IPS-NIHi7 (cell line): ENCODE measurements at regions not wholly inside any gene's neighbourhood (a gene's known extent, or its start where the extent isn't known, plus 50 kb on each side); places are given as distances from the start of the nearest gene placed in this dataset.
"Not testable (repeated sequence)": the region's sequence is repeated elsewhere in the genome, so short reads cannot be mapped to it uniquely, and the experiment has no call there.

ENCODE experiments used
- DNase-seq: peaks from one replicate; pipeline ENCODE4 v3.0.0; 2012; ENCODE audit warnings: mixed read lengths; ENCODE audit errors: extremely low spot score

DNA sequence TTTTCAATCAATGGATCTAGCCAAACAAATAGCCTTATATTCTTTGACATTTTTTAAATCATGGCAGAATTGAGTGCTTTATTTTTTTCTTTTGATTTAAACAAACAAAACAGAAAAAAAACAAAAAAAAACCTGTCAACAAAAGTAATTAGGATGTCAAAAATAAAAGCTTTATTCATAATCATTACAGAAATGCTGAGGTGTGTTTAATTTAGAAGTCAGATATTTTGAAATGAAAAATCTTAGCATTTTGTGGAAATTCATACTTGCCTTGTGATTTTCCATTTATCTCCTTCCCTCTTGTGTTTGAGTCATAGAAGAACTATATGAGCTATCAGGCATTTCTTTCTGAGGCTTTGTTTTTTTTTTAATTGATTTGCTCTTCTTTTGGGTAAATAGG lies 387.0 kb upstream of the STXBP6 start:
- DNase-seq, result no peak

DNA sequence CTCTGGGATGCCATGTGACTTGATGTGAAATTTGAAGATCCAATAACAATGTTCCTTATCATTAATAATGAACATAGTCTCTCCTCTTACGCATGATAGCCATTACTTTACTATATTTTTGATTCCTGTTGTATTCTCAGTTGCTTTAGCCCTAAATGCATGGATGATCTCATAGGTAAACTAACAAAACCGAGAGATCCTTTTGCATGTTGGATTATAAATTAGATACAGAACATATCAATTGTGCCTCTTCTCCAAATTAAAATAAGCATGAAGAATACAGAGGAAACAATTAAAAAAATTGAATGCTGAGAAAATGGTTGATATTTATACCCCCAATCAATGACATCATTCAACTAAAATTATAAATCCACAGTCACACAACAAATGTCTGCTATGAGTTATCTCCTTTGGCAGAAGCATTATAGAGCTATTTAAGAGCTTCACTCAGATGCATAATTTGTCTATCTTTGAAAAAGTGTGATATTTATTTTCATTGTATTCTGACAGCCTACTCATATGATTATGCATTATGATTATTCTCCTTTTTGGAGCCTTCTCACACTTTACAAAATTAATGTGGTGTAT lies 386.4 kb upstream of the STXBP6 start:
- DNase-seq, result no peak

DNA sequence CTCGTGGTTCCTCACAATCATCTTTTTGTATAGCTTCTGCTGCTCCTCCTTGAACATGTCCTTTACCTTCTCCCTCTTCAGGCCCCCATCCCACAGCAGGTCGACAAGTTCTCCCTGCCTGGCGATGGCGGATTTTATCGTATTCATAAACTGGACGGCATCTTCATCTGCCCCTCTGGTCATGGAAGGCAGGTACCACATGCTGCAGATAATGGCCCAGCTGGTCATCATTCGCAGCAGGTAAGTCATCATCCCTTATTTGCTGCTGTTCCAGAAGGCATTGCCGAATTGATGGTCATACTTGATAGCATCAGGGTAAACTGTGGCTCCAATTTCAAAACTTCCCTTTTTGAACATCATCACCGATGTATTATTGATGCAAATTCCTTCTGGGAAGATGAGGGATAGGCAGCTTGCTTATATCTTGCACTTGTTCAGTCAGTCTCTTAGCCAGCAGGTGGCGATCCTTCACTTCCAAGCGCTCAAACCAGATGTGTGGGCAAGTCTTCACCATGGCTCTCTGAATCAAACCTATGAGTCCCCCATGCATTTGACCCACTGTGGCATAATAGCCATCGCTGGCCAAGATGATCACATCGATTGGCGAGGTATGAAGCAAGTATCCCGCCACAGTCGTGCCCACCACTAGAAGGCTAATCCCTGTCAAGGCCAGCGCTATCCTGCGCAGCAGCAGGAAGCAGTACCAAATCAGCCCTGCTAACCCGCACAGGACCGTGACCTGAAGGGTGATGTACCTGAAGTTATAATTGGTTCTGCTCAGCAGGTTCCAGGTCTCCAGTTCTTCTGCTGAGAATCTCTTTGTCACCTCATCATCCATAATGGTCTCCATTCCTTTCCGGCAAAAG lies 381.5 kb upstream of the STXBP6 start:
- DNase-seq, result peak; percentile 70

DNA sequence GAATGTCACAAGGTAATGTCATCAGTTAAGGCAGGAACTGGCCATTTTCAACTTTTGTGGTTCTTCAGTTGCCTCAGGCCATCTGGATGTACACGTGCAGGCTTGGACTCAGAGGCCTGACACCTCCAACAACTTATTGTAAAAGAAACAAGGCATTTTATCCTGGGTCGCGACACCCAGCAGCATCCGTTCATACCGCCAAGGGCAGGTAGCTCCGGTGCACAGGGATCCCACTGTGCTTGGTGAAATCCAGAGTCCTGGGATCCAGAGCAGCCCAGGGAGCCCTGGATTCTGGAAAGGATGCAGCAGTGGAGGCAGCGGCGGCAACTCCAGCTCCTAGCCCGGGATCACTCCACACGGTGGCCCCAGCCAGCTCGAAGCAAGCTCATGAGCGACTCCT lies 380.9 kb upstream of the STXBP6 start:
- no peak for DNase-seq

DNA sequence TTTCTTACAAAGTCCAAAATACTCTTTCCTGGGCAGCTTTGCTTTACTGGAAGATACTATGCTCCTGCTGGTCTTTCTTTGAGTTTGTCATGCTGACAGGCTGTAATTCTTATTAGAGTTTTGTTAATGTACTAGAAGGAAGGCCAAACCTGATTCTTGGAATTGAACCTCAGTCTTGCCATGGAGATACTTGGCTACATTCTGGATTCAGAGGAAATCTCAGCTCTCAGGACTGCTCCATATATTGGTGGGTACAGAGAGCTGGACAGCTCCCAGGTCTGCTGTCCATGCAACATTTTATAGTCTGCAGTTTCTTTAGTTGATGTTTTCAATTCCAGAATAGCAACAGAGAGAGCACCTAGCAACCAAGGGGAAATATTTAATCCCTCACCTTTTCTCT lies 363.1 kb upstream of the STXBP6 start:
- DNase-seq, result no peak

DNA sequence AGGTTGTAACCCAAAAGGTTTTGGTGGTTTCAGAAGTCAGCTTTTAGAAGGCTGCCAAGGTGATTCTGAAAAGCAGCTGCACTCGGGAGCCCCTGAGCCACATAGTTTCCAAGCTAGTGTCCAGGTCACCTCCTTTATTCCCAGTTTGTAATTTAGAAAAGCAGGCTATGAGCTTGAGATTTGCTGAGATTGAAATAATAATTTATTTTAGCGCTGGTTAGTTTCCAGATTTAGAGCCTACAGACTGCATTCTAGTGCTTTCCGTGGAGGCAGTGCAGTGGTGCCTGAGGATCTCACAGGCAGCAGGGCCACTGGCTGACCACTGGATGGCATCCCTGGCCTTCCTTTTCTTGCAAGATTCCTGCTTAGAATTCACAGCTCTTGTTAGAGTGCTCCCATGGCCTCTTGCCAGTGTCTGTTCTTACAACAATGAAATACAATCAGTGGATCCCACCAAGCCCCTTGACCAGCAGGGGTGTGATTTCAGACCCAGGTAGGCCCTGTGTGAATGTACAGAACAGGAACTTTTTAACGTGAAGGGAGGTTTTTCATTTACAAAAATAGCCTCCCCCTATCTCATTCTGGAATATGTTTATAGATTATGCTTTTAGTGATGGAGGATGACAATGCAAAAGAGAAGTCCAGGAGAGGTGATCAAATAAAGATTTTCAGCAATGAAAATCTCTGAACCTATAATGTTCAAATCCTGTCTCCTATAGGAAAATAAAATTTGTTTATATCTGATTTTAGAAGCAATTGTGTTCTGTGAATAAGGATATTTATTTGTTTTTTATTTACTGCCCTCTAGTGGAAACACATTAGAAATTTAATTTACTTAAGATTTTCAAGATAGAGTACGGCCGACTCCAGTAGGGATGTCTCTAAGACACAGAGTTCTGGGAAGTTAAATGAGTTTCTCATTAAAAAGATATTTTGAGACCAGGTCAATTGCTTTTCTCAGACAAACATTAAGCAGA lies 362.1 kb upstream of the STXBP6 start:
- DNase-seq, result peak; percentile 59

DNA sequence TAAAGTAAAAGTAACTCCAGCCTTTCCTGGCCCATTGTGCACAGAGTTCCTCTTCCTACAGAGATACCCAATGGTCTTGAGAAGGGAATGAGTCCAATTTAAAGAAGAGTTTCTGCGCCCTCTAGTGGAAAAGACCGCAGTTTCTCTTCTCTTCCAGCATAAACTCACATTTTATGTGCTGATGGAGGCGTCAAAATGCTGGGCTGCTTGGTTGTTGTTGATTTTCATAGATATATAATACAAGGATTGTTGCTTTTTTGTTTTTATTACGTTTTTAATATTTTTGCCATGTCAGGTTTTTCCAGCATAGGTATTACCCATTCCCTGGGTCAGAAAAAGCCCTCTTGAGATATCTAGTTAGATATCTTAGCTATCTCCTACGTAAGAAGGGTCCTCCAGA lies 356.9 kb upstream of the STXBP6 start:
- DNase-seq, result peak; percentile 60

DNA sequence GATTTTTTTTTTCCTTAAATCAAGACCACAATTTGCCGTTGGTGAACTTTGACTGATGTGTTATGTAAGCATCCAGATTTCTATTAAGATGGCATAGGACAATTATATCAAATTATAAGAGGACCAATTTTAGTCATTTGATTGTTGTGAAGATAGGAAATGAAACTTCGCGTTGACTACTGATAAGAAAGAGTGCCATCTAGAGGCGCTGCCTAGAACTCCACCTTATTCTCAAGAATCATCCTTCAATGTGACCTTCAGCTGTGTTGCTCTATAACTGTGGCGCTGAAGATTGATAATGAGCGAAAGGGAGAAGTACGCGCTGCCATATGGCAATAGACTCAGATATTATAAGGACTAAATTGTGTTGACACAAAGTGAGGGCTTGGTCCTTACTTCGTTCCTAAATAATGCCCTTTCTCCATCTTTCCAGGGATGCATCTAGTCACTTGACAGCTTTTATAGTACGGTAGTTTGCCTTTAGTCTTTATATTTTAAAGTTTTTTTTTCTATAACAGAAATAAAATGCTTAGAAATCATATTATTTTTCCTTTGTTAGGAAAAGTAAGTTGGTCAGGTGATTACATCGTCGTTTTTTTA lies 350.8 kb upstream of the STXBP6 start:
- DNase-seq, result peak; percentile 38

DNA sequence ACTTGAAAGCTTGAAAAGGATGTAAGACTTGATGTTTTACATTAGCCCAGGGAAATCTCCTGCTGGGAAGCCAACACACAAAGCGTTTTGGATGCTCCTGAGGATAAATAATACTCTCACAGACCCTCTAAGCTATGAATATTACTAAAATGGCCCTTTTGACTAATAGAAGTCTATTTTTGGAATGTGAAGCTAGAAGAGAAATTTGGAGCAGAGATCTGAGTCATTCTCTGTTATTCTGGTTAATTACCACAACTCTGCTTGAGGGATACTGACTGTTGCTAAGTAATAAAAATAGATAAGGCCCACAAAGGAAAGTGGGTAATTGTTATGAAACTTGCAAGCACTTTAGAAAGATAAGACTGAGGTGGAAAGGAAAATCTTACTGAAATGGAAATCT lies 346.2 kb upstream of the STXBP6 start:
- DNase-seq, result no peak

DNA sequence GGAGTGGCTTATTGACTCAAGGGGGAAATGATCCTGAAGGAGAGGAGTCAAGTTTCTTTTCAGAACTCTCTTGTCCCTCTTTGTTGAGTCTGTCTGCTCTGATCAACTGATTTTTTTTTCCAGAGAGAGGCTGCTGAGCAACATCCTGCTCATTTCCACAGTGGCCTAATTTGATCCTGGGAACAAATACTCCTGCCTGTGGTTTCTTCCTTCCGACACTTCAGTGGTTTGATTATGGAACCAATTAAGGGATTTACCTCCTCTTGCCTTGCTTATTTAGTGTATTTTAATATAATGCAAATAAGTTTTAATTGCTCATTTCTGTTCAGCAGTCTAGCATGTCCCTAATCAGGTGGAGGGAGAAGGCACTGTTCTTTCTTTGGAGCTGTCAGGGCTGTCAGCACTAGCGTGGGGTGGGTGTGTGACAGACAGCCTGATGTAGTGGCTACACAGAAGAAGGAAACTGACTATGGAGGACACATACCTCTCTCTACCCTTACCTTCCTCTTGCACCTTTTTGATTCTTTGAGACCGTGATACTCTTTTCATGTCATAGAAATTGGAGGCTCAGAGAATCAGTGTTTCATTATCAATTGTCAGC lies 344.9 kb upstream of the STXBP6 start:
- DNase-seq, result no peak

DNA sequence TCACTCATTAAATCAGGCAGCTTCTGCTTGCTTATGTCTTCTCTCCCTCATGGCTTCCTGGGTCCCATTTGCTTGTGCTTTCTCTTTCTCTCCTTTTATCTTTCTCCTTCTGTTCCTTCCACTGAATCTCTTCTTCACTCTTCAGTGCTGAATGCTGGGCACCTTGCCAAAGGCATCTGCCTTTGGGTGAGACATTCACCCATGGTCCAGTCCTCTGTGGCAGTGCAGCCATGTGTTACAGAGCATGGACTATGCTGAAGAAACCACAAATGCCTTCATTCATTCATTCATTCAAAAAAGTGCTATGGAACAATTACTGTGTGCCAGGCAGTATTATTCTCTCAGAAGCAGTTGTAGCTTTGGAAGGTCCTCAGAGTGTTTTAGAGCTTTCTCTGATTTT lies 344.4 kb upstream of the STXBP6 start:
- DNase-seq, result no peak

DNA sequence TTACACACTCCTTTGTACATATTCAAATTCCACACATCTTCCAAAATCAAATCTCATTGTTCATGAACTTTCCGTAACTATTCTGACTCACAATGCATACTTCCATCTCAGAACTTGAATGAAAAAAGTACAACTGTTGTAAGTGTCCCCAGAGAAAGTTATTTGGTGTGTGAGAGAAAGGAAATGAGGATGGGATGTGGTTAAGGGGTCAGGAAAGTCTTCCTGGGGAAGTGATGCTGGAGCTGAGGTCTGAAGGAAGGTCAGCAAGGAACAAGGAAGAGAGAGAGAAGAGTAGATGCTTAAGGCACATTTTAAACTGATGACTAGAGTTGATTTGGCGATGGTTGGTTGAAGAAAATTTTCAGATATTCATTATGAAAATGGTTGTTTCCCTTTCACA lies 340.0 kb upstream of the STXBP6 start:
- no peak for DNase-seq

DNA sequence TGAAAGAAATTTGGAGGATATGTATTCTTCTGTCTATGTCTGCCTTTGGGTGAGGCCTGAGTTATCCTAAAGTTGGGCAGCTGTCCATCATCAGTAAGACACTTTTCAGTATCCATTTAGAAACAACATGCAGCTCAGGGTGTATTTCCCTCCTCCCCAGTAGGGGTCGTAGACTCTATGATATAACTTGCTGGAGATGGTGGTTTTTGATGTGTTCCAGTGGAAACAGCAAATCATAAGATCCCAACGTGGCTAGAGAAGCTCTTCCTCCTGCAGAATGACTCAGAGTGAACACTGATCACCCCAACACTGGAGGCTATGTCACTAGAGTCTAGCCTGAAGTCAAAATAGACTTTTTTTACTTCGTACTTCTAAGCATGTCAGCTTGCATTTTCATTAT lies 331.6 kb upstream of the STXBP6 start:
- peak; percentile 10 for DNase-seq

DNA sequence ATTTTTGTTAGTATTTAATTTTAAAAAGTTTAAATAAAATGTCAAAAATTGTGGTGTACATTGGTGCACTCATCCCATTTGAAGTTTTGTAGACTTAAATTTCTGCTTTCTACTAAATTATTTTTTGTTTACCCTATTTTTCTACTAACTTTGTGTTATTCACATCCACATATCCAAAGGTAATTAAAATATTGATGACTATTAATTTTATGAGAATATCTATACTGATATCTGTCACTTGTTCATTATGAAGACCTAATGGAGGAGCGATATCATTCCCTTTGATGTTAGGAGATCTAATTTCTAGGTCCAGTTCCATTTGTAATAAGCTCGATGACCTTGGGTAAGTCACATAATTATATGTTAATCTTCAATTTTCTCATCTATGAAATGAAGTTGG lies 325.7 kb upstream of the STXBP6 start:
- no peak for DNase-seq

DNA sequence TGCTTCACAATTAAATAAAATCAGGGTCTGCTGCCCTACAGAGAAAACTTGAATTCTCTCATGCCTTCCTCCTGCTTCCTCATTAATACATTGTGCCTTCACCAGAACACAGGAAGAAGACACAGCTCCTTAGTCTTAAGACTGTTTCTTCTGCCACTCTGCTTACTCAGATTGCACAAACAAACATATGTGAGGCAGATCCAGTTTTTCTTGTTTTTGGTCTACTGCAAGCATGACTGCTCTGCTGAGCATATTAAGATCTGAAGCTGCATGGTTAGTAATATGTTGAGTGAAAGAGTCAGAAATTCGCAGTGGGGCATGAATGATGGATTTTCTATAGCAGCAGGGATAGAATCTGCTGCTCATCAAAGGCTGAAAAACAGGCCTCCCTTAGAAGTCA lies 321.1 kb upstream of the STXBP6 start:
- DNase-seq, result no peak

DNA sequence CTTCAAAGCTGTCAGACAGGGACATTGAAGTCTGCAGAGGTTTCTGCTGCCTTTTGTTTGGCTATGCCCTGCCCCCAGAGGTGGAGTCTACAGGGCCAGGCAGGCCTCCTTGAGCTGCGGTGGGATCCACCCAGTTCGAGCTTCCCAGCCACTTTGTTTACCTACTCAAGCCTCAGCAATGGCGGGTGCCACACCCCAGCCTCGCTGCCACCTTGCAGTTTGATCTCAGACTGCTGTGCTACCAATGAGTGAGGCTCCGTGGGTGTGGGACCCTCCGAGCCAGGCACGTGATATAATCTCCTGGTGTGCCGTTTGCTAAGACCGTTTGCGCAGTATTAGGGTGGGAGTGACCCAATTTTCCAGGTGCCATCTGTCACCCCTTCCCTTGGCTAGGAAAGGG lies 320.1 kb upstream of the STXBP6 start:
- DNase-seq, result not testable (repeated sequence)

DNA sequence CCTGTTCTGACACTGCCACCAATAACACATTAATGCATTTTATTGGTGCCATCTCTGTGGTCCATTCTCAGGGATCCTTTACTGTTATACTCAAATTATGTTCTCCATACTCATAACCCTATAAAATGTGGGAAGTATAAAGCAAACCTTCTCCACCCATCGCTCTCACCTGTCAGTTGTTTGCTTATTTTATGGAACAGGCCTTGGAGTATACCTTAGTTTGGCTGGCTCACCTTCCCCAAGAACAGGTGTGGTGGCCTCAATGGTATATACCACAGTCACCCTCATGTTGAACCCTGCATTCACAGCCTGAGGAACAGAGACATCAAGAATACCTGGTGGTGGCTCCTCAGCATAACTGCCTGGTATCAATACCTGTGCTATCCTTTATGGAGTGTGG lies 308.4 kb upstream of the STXBP6 start:
- DNase-seq, result no peak

DNA sequence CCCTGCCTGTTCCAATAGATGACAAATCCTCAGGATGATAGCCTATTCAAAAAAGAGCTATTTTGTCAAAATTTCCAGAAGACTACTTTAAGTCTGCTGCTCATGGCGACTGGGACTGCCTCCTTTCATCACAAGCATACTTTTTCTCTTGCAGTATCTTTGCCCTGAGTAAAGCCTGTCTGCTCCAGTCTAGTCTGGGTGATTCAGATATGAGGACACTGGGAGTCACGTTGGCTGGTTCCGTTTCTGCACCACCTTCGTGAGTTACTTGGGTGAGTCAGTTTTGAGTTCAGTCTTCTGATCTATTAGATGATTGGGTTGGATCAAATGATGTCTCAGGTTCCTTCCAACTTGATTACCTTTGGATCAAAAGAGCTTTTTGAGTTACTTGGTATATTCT lies 301.3 kb upstream of the STXBP6 start:
- no peak for DNase-seq

DNA sequence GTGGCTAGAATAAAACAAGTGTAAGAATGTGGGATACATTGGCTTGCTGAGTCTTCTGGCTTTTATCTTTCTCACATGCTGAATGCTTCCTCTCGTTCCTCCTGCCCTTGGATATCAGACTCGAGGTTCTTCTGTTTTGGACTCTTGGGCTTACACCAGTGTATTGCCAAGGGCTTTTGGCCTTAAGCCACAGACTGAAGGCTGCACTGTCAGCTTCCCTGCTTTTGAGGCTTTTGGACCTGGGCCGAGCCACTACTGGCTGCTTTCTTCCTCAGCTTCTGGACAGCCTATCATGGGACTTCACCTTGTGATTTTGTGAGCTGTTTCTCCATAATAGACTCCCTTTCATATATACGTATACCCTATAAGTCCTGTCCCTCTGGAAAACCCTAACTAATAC lies 300.9 kb upstream of the STXBP6 start:
- DNase-seq, result no peak

DNA sequence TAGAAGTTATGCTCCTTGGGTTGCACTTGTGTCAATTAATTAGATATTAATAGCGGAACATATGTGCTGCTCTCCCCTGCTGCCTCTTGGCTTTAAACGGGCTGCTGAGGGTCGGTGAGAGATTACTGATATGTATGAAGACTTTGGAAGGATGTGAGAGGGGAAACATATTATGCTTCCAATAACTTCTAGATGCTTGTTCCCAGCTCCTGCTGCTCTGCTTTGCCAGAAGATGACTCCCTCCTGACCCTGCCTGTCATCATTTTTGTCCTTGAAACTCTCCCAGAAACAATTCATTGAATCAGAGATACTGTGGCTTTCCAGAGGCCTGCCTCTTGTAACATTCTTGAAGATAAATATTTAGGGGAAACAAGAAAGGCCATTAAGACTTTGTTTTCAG lies 300.1 kb upstream of the STXBP6 start:
- DNase-seq, result no peak

DNA sequence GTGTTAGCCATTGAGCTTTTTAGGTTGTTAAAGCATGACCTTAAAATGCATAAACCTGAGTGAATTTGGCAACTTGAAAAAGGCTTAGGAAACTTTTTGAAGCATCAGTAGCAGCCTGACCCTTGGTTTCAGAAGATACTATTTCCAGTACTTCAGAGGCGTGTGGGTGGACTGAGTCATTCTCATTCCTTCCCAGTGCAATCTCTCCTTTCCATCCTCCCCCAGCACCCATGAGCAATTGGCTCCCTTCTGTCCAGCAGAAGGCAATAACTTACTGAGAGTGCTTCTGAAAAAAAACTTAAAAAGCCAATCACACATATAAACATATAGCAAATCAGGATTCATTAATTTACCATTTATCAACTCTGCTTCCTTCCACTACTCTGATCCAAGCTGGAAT lies 299.3 kb upstream of the STXBP6 start:
- DNase-seq, result no peak

DNA sequence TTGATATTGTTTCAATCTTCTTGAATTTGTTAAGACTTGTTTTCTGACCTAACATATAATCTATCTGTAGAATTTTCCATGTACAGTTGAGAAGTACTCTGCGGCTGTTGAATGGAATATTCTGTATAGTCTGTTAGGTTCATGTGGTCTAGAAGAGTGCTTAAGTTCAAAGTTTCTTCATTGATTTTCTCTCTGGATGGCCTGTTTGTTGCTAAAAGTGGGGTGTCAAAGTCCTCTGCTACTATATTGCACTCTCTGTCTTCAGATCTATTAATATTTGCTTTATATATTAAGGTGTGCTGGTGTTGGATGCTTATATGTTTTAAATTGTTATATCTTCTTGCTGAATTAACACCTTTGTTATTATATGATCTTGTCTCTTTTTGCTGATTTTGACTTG lies 290.9 kb upstream of the STXBP6 start:
- no peak for DNase-seq
